ENCODE measurements at regions not wholly inside any gene's neighbourhood (a gene's known extent, or its start where the extent isn't known, plus 50 kb on each side); places are given as distances from the start of the nearest gene placed in this dataset.
"Not testable (repeated sequence)": the region's sequence is repeated elsewhere in the genome, so short reads cannot be mapped to it uniquely, and the experiment has no call there.

DNA sequence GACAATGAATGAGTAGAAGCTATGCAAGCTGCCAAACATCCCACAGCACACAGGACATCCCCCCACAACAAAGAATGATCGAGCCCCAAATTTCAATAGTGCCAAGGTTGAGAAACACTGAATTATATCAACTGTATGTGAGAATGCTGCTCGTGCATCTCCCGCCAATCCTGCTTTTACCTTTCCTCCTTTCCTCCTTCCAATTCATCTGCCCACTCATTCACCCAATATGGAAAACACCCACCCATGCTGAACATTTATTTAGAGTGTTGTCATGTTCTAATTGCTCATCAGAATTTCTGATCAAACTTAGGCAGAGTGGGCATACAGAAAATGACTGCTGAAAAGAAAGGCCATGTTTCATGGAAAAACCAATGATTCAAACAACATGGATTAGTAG is 183.0 kb downstream of the TMEM114 start:
- Histone ChIP-seq H3K36me3 (no peaks in the 10 kb centered on the region), H3K9me3 (no peaks in the 10 kb centered on the region), H3K4me1 (no peaks in the 10 kb centered on the region), H3K27me3 (no peaks in the 10 kb centered on the region), H3K4me3 (ENCODE audit: low read depth, low read length) (no peak overlapping the region)
- no peak for DNase-seq
- TF ChIP-seq, protein P1, sequence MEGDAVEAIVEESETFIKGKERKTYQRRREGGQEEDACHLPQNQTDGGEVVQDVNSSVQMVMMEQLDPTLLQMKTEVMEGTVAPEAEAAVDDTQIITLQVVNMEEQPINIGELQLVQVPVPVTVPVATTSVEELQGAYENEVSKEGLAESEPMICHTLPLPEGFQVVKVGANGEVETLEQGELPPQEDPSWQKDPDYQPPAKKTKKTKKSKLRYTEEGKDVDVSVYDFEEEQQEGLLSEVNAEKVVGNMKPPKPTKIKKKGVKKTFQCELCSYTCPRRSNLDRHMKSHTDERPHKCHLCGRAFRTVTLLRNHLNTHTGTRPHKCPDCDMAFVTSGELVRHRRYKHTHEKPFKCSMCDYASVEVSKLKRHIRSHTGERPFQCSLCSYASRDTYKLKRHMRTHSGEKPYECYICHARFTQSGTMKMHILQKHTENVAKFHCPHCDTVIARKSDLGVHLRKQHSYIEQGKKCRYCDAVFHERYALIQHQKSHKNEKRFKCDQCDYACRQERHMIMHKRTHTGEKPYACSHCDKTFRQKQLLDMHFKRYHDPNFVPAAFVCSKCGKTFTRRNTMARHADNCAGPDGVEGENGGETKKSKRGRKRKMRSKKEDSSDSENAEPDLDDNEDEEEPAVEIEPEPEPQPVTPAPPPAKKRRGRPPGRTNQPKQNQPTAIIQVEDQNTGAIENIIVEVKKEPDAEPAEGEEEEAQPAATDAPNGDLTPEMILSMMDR (IDR thresholded peaks at IDR 0.05; ENCODE audit: low read depth, low read length), result no peak

DNA sequence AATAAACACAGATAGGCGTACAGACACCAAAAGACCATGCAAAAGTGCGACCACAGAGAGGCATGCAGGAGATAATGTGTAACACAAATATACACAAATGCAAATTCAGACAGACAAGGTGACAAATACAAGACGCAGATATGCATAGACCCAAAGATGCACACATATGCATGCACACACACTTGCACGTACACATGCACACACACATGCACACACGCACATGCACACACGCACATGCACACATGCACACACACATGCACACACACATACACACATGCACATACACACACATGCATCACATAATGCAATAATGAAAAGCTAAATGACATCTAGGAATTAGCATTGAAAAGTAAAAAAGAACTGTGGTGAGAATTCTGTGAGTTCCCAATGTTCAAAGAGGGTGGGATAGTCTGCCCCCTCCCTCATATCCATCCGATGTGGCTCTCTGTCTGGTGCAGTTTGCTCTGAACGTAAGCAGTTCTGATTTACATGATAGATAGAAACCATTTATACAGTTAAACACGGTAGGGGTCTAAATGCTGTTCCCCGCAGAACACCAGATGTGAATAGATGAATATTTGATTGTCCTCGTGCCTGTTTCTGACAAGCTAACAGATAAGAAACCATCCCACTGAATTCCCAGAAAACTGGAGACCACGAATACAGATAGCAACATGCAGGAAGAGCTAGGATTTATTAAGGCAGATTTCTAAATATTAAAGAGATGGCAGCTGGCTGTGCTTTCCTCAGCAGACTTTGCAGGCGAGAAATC is 186.1 kb downstream of the TMEM114 start:
- H3K4me3 ChIP-seq (ENCODE audit: low read depth, low read length), result no peak overlapping the region
- TF ChIP-seq, protein P1 (IDR thresholded peaks at IDR 0.05; ENCODE audit: low read depth, low read length), result no peak
- no peaks in the 10 kb centered on the region for H3K36me3 ChIP-seq
- no peaks in the 10 kb centered on the region for H3K4me1 ChIP-seq
- no peak for DNase-seq
- H3K27me3 ChIP-seq, result no peaks in the 10 kb centered on the region
- H3K9me3 ChIP-seq, result no peaks in the 10 kb centered on the region

- Histone ChIP-seq H3K27me3 (no peaks in the 10 kb centered on the region), H3K9me3 (no peaks in the 10 kb centered on the region), H3K4me3 (ENCODE audit: low read depth, low read length) (no peak overlapping the region), H3K4me1 (no peaks in the 10 kb centered on the region), H3K36me3 (no peaks in the 10 kb centered on the region)
- TF ChIP-seq, protein P1 (IDR thresholded peaks at IDR 0.05; ENCODE audit: low read depth, low read length), result no peak
- DNase-seq, result no peak
These were observed 187.1 kb downstream of the TMEM114 start for GRCh38 chr16:8402981-8403843.

- H3K9me3 ChIP-seq; DNase-seq; H3K36me3 ChIP-seq; H3K4me1 ChIP-seq; H3K27me3 ChIP-seq; H3K4me3 ChIP-seq (ENCODE audit: low read depth, low read length): not testable (repeated sequence)
These were observed 189.6 kb downstream of the TMEM114 start for GRCh38 chr16:8400683-8401082.

DNA sequence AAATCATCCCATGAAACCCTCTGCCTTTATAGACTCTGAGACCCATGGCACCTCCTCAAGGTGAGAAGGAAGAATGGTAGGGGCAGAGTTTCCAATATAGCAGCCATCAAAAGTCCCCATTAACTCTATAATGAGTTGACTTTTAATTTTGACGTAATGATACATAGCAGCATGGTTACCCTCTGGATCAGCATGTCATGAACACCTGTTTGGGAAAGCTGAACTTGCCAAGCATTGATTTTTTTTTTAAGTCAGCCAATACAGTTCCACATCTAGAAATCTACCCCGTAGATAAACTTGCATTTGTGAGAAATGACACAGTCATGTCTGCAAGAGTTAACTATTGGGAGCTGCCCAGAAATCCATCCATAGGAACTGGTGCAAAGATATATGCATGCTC is 191.8 kb downstream of the TMEM114 start:
- no peak for DNase-seq
- TF ChIP-seq, protein P1 (IDR thresholded peaks at IDR 0.05; ENCODE audit: low read depth, low read length), result no peak
- Histone ChIP-seq H3K4me3 (ENCODE audit: low read depth, low read length) (no peak overlapping the region), H3K36me3 (no peaks in the 10 kb centered on the region), H3K27me3 (no peaks in the 10 kb centered on the region), H3K9me3 (no peaks in the 10 kb centered on the region), H3K4me1 (no peaks in the 10 kb centered on the region)

DNA sequence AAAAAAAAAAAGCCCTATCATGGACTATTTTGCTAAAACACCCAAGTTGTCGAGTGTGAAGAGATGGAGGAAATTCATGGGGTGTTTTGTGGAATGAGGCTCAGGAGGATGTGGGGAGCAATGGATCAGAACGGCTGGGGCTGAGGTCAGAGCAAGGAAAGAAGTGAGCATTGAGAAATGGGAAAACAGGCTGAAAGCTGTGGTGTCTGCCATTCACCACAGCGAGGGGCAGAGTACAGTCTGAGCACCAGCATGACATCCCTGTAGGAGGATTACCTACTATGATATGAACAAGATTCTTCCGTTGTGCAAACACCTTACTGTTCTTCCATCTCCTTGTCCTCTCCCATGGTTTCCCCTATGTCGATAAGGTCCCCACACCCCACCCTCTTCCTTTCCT is 193.1 kb downstream of the TMEM114 start:
- no peaks in the 10 kb centered on the region for H3K9me3 ChIP-seq
- H3K36me3 ChIP-seq, result no peaks in the 10 kb centered on the region
- H3K4me1 ChIP-seq, result no peaks in the 10 kb centered on the region
- TF ChIP-seq, protein P1 (IDR thresholded peaks at IDR 0.05; ENCODE audit: low read depth, low read length), result no peak
- no peak overlapping the region for H3K4me3 ChIP-seq (ENCODE audit: low read depth, low read length)
- H3K27me3 ChIP-seq, result no peaks in the 10 kb centered on the region
- DNase-seq, result no peak

All from BE2C (cell line).